ENCODE measurements at regions not wholly inside any gene's neighbourhood (a gene's known extent, or its start where the extent isn't known, plus 50 kb on each side); places are given as distances from the start of the nearest gene placed in this dataset.
"Not testable (repeated sequence)": the region's sequence is repeated elsewhere in the genome, so short reads cannot be mapped to it uniquely, and the experiment has no call there.

GRCh38 chr17:70968302-70968701, 799.0 kb downstream of the KCNJ2 start:
- no peak for DNase-seq

- DNase-seq = no peak
These were observed 800.2 kb downstream of the KCNJ2 start for GRCh38 chr17:70969521-70970034.

- no peak for DNase-seq
These were observed 807.1 kb downstream of the KCNJ2 start for GRCh38 chr17:70976447-70976846.

- no peak for DNase-seq
These were observed 815.5 kb downstream of the KCNJ2 start for GRCh38 chr17:70984873-70985272.

- no peak for DNase-seq
These were observed 818.6 kb downstream of the KCNJ2 start for GRCh38 chr17:70987867-70988340.

GRCh38 chr17:70988622-70989021, 819.3 kb downstream of the KCNJ2 start:
- DNase-seq = no peak

DNA sequence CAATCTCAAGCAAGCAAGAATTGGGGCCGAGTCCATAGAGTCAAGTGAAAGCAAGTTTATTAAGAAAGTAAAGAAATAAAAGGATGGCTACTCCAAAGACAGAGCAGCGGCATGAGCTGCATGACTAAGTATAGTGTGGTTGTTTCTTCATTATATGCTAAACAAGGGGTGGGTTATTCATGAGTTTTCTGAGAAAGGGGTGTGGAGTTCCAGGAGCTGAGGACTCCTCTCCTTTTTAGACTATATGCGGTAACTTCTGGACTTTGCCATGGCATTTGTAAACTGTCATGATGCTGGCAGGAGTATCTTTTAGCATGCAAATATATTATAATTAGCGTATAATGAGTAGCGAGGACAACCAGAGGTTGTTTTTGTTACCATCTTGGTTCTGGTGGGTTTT, 819.9 kb downstream of the KCNJ2 start:
- DNase-seq = no peak

DNA sequence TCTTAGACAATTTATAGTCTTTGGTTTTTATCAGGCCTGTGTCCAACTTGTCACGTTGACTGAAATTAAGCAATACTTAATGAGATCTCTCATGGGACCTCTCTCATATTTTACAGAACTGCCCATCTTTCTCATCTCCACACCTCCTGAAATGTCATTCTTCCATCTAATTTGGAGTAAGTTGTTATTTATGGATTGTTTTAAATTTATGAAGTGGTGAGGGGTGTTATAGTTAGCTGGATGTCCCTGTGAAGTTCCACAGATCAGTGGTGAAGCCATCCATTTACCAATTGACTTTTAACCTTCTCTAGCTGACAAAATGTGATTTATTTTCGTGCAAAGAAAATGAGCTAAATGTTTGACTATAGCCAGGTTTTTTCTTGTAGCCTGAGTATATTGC, 824.9 kb downstream of the KCNJ2 start:
- no peak for DNase-seq

- no peak for DNase-seq
These were observed 826.7 kb downstream of the KCNJ2 start for GRCh38 chr17:70995997-70996396.

GRCh38 chr17:71003736-71004135, 834.4 kb downstream of the KCNJ2 start:
- no peak for DNase-seq

DNA sequence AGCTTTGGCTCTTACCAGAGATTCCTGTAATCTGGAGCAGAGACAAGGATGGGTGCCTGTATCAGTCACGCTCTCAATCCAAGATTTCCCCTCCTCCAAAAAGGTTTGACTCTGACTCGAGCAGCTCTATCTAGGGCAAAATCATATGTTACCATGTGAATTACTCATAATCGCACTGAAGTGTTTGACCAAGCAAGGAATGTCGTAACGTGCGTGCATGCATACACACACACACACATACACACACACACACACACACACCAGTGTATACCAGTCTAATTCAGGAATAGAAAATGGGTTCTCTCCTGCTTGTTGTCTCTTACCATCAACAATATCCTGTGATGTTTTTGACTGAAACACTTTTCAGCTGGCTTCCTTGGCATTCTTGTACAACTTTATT, 835.1 kb downstream of the KCNJ2 start:
- no peak for DNase-seq

- no peak for DNase-seq
These were observed 842.1 kb downstream of the KCNJ2 start for GRCh38 chr17:71011391-71011790.

GRCh38 chr17:71019699-71020098, 850.4 kb downstream of the KCNJ2 start:
- DNase-seq = no peak

- no peak for DNase-seq
These were observed 853.4 kb downstream of the KCNJ2 start for GRCh38 chr17:71022758-71023157.

GRCh38 chr17:71023249-71024030, 854.1 kb downstream of the KCNJ2 start:
- peak; percentile 89 for DNase-seq

DNA sequence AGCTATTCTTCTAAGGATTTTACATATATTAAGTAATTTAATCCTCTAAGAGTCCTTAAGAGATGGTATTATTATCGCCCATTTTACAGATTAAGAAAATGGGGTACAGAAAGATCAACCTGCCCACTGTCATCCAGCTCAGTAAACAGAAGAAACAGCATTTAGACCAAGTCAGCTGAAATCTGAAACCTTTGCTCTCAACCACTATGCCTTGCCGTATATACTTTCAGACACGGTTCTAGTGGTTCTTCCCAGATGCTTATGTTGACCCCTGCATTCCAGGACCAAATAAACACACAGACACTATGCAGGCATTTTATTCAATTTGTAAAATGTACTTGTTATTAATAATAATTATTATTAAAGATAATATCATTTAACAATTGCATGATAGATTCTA, 854.8 kb downstream of the KCNJ2 start:
- no peak for DNase-seq

- no peak for DNase-seq
These were observed 855.6 kb downstream of the KCNJ2 start for GRCh38 chr17:71024969-71025368.

DNA sequence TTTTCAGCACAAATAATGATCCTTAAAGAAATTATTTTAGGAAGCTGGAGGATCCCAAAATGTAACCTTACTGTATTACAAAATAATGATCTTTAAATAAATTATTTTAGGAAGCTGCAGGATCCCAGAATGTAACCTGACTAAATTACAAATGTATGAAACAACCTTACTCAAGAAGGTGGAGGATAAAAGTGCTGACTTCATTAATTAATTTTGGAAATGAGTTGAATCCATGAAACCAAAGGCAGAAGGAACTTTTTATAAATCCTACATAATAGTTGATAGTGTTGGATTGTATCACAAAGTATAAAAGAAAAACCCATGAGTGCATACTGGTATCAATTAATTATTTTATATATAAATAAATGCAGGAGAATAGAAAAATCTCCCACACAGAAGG, 859.9 kb downstream of the KCNJ2 start:
- DNase-seq = no peak

DNA sequence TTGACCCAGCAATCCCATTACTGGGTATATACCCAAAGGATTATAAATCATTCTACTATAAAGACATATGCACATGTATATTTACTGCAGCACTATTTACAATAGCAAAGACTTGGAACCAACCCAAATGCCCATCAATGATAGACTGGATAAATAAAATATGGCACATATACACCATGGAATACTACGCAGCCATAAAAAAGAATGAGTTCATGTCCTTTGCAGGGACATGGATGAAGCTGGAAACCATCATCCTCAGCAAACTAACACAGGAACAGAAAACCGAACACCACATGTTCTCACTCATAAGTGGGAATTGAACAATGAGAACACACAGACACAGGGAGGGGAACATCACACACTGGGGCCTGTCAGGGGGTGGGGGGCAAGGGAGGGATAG, 862.0 kb downstream of the KCNJ2 start:
- DNase-seq = not testable (repeated sequence)

DNA sequence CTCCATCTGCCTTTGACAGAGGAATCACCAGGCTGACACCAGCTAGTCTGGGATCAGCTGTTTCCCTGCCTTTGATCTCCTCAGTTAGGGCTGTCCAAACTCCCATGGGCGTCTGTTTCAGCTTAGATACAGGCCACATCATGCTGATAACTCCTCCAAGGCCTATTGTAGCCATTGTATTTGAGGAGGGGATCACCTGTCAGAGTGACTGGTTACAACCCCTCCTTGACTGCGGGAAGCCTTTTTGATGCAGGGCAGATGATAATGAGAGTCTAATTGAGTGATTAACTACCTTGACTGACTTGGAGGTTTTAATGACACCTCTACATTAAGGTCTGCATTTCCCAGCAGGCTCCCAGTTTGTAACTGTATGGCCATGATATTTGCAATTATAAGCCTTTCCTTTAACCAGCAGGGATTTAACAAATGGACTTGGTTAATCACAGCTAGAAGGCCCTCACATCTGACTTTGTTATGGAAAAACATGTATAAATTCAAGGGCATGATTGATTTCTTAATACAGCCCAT, 863.5 kb downstream of the KCNJ2 start:
- no peak for DNase-seq

DNA sequence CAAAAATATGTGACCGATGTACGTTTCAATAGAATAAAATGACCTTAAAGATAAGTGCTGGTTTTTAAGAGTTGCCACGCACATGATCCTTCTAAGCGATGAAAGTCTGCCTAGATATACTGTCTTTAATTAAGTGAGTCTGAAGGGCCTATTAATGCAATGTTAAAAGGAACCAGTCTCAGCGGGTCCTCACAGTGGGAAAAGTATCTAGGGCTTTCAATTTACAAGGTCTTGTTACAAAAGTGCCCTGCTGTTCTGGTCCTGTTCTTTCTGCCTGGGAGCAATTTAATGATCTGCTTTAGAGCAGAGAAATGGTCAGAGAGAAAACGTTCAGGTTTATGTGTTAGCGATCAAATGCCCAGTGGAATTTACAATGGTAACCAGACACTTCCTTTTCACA, 864.0 kb downstream of the KCNJ2 start:
- no peak for DNase-seq

DNA sequence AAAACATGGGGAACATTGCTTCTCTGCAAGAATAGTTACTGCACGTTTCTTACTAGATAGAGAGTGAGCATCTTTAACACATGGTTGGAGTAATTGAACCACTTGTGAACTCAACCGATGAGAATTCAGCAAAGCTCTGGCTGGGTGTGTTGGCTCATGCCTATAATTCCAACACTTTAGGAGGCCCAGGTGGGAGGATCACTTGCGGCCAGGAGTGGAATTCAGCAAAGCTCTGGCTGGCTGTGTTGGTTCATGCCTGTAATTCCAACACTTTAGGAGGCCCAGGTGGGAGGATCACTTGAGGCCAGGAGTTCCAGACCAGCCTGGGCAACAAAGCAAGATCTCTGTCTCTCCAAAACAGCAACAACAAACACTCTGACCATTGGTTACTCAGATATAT, 865.9 kb downstream of the KCNJ2 start:
- no peak for DNase-seq

DNA sequence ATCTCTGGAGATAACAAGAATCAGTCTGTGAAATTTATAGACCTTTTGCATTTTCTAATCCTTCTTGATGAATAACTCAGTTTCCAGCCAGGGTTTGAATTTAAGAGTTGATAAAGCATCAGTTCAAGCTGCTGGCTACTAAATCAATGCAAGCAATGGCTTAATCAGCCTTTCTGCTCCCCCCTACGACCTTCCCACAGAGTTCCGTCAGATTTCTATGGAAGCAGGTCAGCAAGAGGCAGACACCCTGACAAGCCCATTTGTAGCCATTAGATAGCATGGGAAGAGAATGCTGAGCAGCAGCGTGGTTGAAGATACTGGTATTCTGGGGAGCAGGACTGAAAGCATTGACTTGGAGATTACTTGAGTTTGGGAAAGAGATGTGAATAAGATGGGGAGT, 868.1 kb downstream of the KCNJ2 start:
- no peak for DNase-seq

DNA sequence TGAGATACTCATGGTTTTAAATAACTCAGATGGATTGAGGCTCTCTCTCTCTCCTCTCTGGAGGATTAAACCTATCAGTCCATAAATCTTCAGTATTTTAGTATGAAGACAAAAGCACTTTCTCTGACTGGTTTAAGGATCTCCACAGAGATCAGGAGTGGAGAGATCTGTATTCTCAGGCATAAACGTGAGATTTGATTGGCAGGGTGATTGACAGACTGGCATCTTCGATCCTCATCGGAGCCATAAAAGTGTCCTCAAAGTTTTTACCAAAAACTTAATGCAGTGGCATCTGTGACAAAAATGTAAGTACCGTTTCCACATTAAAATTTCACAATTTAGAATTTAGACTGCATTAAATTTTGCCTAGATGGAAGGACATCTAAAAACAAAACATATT, 870.1 kb downstream of the KCNJ2 start:
- DNase-seq = no peak

DNA sequence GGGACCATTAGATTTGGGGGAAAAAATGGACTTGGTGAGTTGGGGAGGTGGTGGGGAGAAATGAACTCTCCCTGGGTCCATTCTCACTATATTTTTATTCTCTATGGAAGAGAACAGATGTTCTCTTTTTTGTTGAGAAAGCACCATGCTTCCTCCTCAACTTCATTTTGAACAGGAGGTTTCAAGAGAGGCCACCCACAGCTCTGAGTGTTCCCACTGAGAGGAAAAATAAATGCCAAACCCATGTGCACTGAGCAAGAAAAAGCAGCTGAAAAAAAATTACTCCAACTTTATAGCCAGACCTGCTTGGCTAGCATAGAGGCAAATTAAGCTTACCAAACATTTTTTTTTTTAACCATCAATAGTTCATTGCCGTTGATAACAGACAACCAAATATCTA, 883.6 kb downstream of the KCNJ2 start:
- no peak for DNase-seq
